Liver (tissue), 8 donors: ENCODE measurements at regions not wholly inside any gene's neighbourhood (a gene's known extent, or its start where the extent isn't known, plus 50 kb on each side); places are given as distances from the start of the nearest gene placed in this dataset.

Experiments used
- DNase-seq: peaks from one replicate; pipeline ENCODE4 v3.0.0-alpha.2; 2017; ENCODE audit warnings: low spot score
- H3K27ac ChIP-seq, 2 donors: one replicate each; pipeline ENCODE4 v1.7.0; 2013; ENCODE audit warnings: inconsistent platforms in 2 of 2, low read length in 2 of 2, control low read depth in 1 of 2, low read depth in 1 of 2, mild to moderate bottlenecking in 1 of 2
- H3K27me3 ChIP-seq, 4 donors: one replicate each; pipeline versions ENCODE4 v1.6.1 to v1.7.0; 2013; ENCODE audit warnings: low read length in 3 of 4, inconsistent platforms in 1 of 4, mild to moderate bottlenecking in 1 of 4, moderate library complexity in 1 of 4; ENCODE audit not compliant: control insufficient read depth in 4 of 4, insufficient read depth in 4 of 4
- H3K36me3 ChIP-seq, 4 donors: one replicate each; pipeline versions ENCODE4 v1.6.1 to v1.7.0; 2013; ENCODE audit warnings: low read length in 3 of 4, mild to moderate bottlenecking in 3 of 4, low read depth in 1 of 4, moderate library complexity in 1 of 4; ENCODE audit not compliant: control insufficient read depth in 4 of 4, insufficient read depth in 3 of 4
- H3K4me1 ChIP-seq, 4 donors: one replicate each; pipeline versions ENCODE4 v1.6.1 to v1.7.0; 2013; ENCODE audit warnings: low read length in 3 of 4, mild to moderate bottlenecking in 3 of 4, moderate library complexity in 1 of 4; ENCODE audit not compliant: control insufficient read depth in 4 of 4, insufficient read depth in 4 of 4
- H3K4me3 ChIP-seq, 3 donors: one replicate each; pipeline versions ENCODE4 v1.6.1 to v1.7.0; 2013; ENCODE audit warnings: low read length in 3 of 3, control low read depth in 1 of 3, low read depth in 1 of 3, mild to moderate bottlenecking in 1 of 3
- H3K9ac ChIP-seq, 2 donors: one replicate each; pipeline ENCODE4 v1.7.0; 2013; ENCODE audit warnings: low read length in 2 of 2, mild to moderate bottlenecking in 2 of 2, moderate library complexity in 2 of 2, control low read depth in 1 of 2, low read depth in 1 of 2
- H3K9me3 ChIP-seq, 4 donors: one replicate each; pipeline versions ENCODE4 v1.6.1 to v1.7.0; 2013; ENCODE audit warnings: low read length in 3 of 4; ENCODE audit not compliant: control insufficient read depth in 4 of 4
- ATF3 ChIP-seq: IDR thresholded peaks from 2 replicates; pipeline ENCODE4 v1.6.1; 2016; ENCODE audit warnings: antibody characterized with exemption
- CTCF ChIP-seq: fragments of 150-350 bp; IDR thresholded peaks from 2 replicates; pipeline ENCODE4 v1.5.1; 2017; ENCODE audit warnings: improper control_type of control experiment, low read depth, low read length; ENCODE audit not compliant: missing input control
- EGR1 ChIP-seq, 2 donors: IDR thresholded peaks; 2 replicates each; pipeline ENCODE4 v1.6.1; 2016 to 2018; ENCODE audit warnings: antibody characterized with exemption in 2 of 2, low read depth in 2 of 2
- FOXA1 ChIP-seq: IDR thresholded peaks from 2 replicates; pipeline ENCODE4 v1.6.1; 2016; ENCODE audit warnings: antibody characterized with exemption
- FOXA2 ChIP-seq: IDR thresholded peaks from 2 replicates; pipeline ENCODE4 v1.6.1; 2016; ENCODE audit warnings: antibody characterized with exemption
- GABPA ChIP-seq, 2 donors: IDR thresholded peaks in 1 of 2; conservative IDR thresholded peaks in 1 of 2; 2 replicates each; pipeline ENCODE4 v1.6.1; 2016; ENCODE audit warnings: antibody characterized with exemption in 2 of 2, mild to moderate bottlenecking in 1 of 2, moderate library complexity in 1 of 2
- HNF4A ChIP-seq, 2 donors: conservative IDR thresholded peaks; 2 replicates each; pipeline ENCODE4 v1.6.1; 2016; ENCODE audit warnings: antibody characterized with exemption in 2 of 2, mild to moderate bottlenecking in 2 of 2
- HNF4G ChIP-seq: IDR thresholded peaks from 2 replicates; pipeline ENCODE4 v1.6.1; 2016; ENCODE audit warnings: antibody characterized with exemption
- JUND ChIP-seq, 2 donors: IDR thresholded peaks; 2 replicates each; pipeline ENCODE4 v1.6.1; 2016; ENCODE audit warnings: antibody characterized with exemption in 2 of 2
- MAX ChIP-seq: IDR thresholded peaks from 2 replicates; pipeline ENCODE4 v1.6.1; 2016; ENCODE audit warnings: antibody characterized with exemption
- NR2F2 ChIP-seq: IDR thresholded peaks from 2 replicates; pipeline ENCODE4 v1.6.1; 2016; ENCODE audit warnings: antibody characterized with exemption
- RAD21 ChIP-seq, 2 donors: IDR thresholded peaks; 2 replicates each; pipeline ENCODE4 v1.6.1; 2016; ENCODE audit warnings: antibody characterized with exemption in 2 of 2, mild to moderate bottlenecking in 2 of 2
- REST ChIP-seq: IDR thresholded peaks from 2 replicates; pipeline ENCODE4 v1.6.1; 2016; ENCODE audit warnings: antibody characterized with exemption, mild to moderate bottlenecking
- RXRA ChIP-seq, 2 donors: IDR thresholded peaks; 2 replicates each; pipeline ENCODE4 v1.6.1; 2017 to 2018; ENCODE audit warnings: antibody characterized with exemption in 2 of 2, mild to moderate bottlenecking in 1 of 2
- SP1 ChIP-seq: IDR thresholded peaks from 2 replicates; pipeline ENCODE4 v1.6.1; 2018; ENCODE audit warnings: antibody characterized with exemption, mild to moderate bottlenecking
- TAF1 ChIP-seq: conservative IDR thresholded peaks from 2 replicates; pipeline ENCODE4 v1.6.1; 2016; ENCODE audit warnings: antibody characterized with exemption, mild to moderate bottlenecking
- YY1 ChIP-seq: IDR thresholded peaks from 2 replicates; pipeline ENCODE4 v1.6.1; 2016; ENCODE audit warnings: antibody characterized with exemption, mild to moderate bottlenecking
- ZBTB33 ChIP-seq: IDR thresholded peaks from 2 replicates; pipeline ENCODE4 v1.6.1; 2016; ENCODE audit warnings: antibody characterized with exemption
- WGBS: extraction: QIAGEN DNeasy Blood & Tissue Kit; methylation state at CpG from one replicate; pipeline ENCODE4 v1.1.7; 2013; 5-methylcytosine and 5-hydroxymethylcytosine counted together
- donor health status: healthy.
- donor health status: healthy.
- donor health status: healthy.
- donor health status: healthy.
- donor health status: healthy.

- TF ChIP-seq MAX (no peak), RAD21 (IDR thresholded peaks at IDR 0.05) (no peak), GABPA (IDR thresholded peaks at IDR 0.05 in 1 of 2, conservative IDR thresholded peaks at IDR 0.05 in 1 of 2) (no peak), YY1 (no peak)
Observed at GRCh38 chr1:192053531-192053971, 104.7 kb upstream of the RGS18 start (continued).

GRCh38 chr1:192057766-192058165 lies 100.5 kb upstream of the RGS18 start:
- Histone ChIP-seq H3K27ac (no peak overlapping the region), H3K4me3 (no peak overlapping the region), H3K9ac (no peak overlapping the region), H3K4me1 (no peaks in the 10 kb centered on the region), H3K36me3 (no peaks in the 10 kb centered on the region), H3K9me3 (no peaks in the 10 kb centered on the region), H3K27me3 (no peaks in the 10 kb centered on the region)
- WGBS: 62% methylated on average over 2 of the region's 2 CpGs
- no peak for TF ChIP-seq NR2F2
- TF ChIP-seq GABPA (IDR thresholded peaks at IDR 0.05 in 1 of 2, conservative IDR thresholded peaks at IDR 0.05 in 1 of 2): no peak
- TF ChIP-seq ATF3: no peak
- no peak for TF ChIP-seq YY1
- TF ChIP-seq REST: no peak
- no peak for TF ChIP-seq SP1
- no peak for TF ChIP-seq FOXA1
- no peak for TF ChIP-seq JUND (IDR thresholded peaks at IDR 0.05)
- no peak for TF ChIP-seq HNF4A (conservative IDR thresholded peaks at IDR 0.05)
- TF ChIP-seq HNF4G: no peak
- TF ChIP-seq FOXA2: no peak
- no peak for TF ChIP-seq RXRA (IDR thresholded peaks at IDR 0.05)
- no peak for TF ChIP-seq MAX
- no peak for TF ChIP-seq RAD21 (IDR thresholded peaks at IDR 0.05)
- no peak for TF ChIP-seq CTCF
- no peak for TF ChIP-seq EGR1 (IDR thresholded peaks at IDR 0.05; ENCODE audit: low read depth in 2 of 2)
- TF ChIP-seq ZBTB33: no peak
- no peak for TF ChIP-seq TAF1
- DNase-seq: no peak
